ENCODE measurements at regions not wholly inside any gene's neighbourhood (a gene's known extent, or its start where the extent isn't known, plus 50 kb on each side); places are given as distances from the start of the nearest gene placed in this dataset.
A peak's percentile ranks its signal among the peaks of the same experiment; 100 is the strongest.

GRCh38 chr18:45253973-45254708 is 361.1 kb upstream of the SLC14A2 start:
- no peak for DNase-seq (ENCODE audit: low read depth in 2 of 3, low spot score in 2 of 3)

- DNase-seq (ENCODE audit: low read depth in 2 of 3, low spot score in 2 of 3) = no peak
Measured at GRCh38 chr18:45254709-45255082, 360.6 kb upstream of the SLC14A2 start.

DNA sequence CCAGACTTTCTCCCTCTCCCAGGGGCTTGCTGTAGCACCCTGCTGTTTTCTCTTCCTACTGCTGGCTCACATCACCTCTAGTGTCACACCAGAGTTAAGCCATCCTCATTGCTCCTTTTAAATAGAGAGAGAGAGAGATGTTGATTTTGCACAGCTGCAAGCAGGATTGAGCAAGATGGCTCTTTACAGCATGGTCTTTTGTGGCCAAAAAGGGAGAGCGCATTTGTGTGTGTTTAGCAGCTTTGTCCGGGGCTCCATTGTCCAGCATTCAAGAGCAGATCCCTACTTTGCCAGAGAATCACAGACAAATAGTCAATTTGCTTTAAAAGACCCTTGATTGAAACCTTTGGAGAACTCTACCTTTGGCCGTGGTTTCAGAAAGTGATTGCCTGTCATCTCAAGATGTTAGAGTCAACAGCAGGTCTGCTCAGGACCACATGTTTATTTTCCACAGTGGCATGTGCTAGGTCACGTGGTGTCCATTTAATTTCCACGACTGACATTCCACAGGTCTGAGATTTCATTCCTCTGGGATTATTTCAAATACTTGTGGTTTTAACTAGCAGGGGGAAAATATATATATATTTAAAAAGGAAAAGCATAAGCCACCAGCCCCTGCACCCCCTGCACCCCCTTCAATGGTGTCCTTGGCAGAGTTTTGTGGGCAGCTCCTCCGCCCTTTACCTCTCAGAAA is 359.9 kb upstream of the SLC14A2 start:
- no peak for DNase-seq (ENCODE audit: low read depth in 2 of 3, low spot score in 2 of 3)

- DNase-seq (ENCODE audit: low read depth in 2 of 3, low spot score in 2 of 3) = no peak
Measured at GRCh38 chr18:45260125-45260524, 355.2 kb upstream of the SLC14A2 start.

DNA sequence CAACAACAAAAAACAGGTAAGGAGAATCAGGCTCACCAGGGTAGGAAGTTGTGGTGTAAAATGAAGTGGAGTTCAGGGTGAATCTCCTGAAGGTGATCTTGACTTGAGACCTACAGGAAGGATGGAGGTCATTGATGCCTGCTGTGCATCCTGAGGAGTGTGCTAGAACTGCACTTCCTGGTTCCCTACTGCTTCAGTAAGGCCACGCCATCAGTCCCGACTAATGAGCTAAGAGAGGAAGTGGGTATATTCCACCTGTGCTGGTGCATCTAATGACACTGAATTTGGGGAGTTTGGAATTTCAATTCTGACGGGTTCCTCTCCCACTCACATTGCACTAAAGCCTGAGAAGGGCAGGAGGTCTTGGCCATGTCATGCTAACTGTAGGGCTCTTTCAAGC is 349.3 kb upstream of the SLC14A2 start:
- DNase-seq (ENCODE audit: low read depth in 2 of 3, low spot score in 2 of 3) = no peak

GRCh38 chr18:45267622-45268021 is 347.7 kb upstream of the SLC14A2 start:
- no peak for DNase-seq (ENCODE audit: low read depth in 2 of 3, low spot score in 2 of 3)

DNA sequence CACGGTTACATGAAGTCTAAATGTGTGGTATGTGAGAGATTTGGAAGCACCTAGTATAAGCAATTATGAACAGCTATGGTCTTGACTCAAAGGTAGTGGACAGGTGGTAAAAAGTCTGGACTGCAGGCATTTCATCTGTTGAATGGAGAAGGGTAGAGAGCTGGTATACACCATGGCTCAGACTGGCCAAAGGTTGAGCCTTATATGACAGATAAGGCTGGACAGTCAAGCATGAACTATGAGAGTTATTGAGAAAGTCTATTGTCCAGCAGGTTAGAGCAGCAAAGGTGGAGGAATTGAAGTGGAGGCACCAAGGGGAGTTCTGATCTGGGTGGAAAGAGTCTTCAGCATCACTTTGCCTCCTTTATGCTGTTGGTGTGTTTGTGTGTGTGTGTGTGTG is 346.7 kb upstream of the SLC14A2 start:
- DNase-seq (ENCODE audit: low read depth in 2 of 3, low spot score in 2 of 3) = no peak

GRCh38 chr18:45270289-45270771 is 344.9 kb upstream of the SLC14A2 start:
- no peak for DNase-seq (ENCODE audit: low read depth in 2 of 3, low spot score in 2 of 3)

- no peak for DNase-seq (ENCODE audit: low read depth in 2 of 3, low spot score in 2 of 3)
Measured at GRCh38 chr18:45274026-45274425, 341.2 kb upstream of the SLC14A2 start.

DNA sequence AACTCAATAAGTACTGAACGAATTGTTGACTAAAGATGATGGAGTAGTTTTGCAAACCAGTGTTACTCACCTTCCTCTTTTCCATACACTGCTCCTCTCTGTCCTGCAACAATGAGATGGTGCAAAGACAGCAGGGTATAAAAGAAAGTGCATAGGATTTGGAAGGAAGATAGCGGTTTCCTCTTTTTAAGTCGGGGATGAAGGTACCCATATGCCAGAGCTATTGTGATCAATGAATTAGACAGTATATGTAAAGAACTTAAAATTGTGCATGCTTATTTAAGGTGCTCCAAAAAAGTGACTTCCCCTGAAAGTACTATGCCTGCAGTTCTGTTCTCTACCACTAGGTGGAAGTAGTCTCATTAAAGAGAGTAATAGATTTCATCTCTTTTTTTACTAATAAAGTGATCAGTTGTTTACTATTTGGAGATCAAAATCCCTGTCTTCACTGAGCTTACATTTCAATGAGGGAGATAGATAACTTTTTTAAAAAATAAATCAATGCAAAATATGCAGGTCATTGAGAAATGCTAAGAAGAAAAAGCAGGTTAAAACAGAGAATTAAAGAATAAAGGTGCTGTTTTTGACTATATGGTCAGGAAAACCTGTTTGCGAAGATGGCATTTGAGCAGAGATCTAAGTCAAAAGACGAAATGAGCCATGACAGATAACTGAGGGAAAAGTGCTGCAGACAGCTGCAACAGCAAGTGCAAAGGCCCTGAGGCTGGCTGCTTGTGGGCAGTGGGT is 339.7 kb upstream of the SLC14A2 start:
- DNase-seq (ENCODE audit: low read depth in 2 of 3, low spot score in 2 of 3) = peak in 2 of 3 donors; percentile 9 to 41

DNA sequence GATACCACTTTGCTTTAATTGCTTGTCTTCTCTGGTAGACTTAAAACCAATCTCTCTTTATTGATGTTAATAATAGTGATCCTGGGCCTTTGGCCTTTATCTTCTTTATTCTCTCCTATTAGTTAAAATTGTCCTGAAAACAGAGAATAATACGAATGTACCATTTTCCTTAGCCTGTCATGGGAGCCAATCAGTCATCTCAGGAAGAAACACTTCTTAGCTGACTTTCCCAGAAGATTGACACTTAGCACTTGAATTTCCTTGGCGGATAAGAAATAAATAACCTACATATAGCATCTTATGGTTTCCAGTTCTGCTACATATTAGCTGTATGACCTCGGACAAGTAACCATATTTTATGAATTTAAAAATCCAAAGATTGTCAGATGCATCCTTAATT is 338.4 kb upstream of the SLC14A2 start:
- no peak for DNase-seq (ENCODE audit: low read depth in 2 of 3, low spot score in 2 of 3)

DNA sequence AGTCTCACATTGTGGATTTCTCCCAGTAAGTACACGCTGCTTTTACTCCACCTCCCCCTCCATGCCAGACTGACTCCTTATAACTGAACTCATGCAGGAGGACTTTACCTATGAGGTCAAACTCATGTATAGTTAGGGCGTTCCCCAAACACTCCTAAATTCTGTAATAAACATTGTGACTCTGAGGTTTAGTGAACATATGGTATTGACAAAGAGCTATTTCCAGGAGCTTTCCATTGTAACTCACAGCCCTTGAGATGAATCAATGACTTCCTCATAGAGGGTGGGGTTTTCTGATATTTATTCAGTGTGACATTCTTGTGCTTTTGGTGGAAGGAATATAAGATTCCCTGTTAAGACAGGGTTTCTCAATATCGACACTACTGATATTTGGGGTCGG is 337.4 kb upstream of the SLC14A2 start:
- DNase-seq (ENCODE audit: low read depth in 2 of 3, low spot score in 2 of 3) = no peak

GRCh38 chr18:45280481-45281276 is 334.6 kb upstream of the SLC14A2 start:
- no peak for DNase-seq (ENCODE audit: low read depth in 2 of 3, low spot score in 2 of 3)

- DNase-seq (ENCODE audit: low read depth in 2 of 3, low spot score in 2 of 3) = no peak
Measured at GRCh38 chr18:45282101-45282812, 333.0 kb upstream of the SLC14A2 start.

GRCh38 chr18:45284174-45284573 is 331.1 kb upstream of the SLC14A2 start:
- no peak for DNase-seq (ENCODE audit: low read depth in 2 of 3, low spot score in 2 of 3)

- no peak for DNase-seq (ENCODE audit: low read depth in 2 of 3, low spot score in 2 of 3)
Measured at GRCh38 chr18:45284851-45285250, 330.4 kb upstream of the SLC14A2 start.

DNA sequence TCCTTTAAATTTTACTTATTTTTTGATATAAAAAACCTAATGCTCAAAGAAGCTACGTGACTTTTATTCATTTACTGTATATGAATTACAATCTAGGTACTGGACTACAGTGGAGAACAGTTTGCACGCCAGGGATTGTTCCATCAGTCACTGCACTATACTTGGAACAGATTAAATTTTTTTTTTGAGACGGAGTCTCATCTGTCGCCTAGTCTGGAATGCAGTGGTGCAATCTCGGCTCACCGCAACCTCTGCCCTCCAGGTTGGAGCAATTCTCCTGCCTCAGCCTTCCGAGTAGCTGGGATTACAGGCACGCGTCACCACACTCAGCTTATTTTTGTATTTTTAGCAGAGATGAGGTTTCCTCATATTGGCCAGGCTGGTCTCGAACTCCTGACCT is 330.0 kb upstream of the SLC14A2 start:
- DNase-seq (ENCODE audit: low read depth in 2 of 3, low spot score in 2 of 3) = no peak

- no peak for DNase-seq (ENCODE audit: low read depth in 2 of 3, low spot score in 2 of 3)
Measured at GRCh38 chr18:45286431-45286830, 328.8 kb upstream of the SLC14A2 start.

- peak in 1 of 3 donors; percentile 23 for DNase-seq (ENCODE audit: low read depth in 2 of 3, low spot score in 2 of 3)
Measured at GRCh38 chr18:45287531-45287930, 327.7 kb upstream of the SLC14A2 start.

GRCh38 chr18:45290364-45290763 is 324.9 kb upstream of the SLC14A2 start:
- no peak for DNase-seq (ENCODE audit: low read depth in 2 of 3, low spot score in 2 of 3)
